HG03521 (cell line): ENCODE measurements at regions not wholly inside any gene's neighbourhood (a gene's known extent, or its start where the extent isn't known, plus 50 kb on each side); places are given as distances from the start of the nearest gene placed in this dataset.

Experiments
- ATAC-seq: cut with Tn5 transposase; IDR thresholded peaks from one replicate; pipeline ENCODE4 v1.9.1; 2021; ENCODE audit warnings: mild to moderate bottlenecking, moderate library complexity; ENCODE audit not compliant: unreplicated experiment

- ATAC-seq: no peak
Measured at GRCh38 chr1:221804303-221804702, 62.4 kb upstream of the DUSP10 start.

GRCh38 chr1:221801773-221802516 is 60.1 kb upstream of the DUSP10 start:
- ATAC-seq: no peak

- no peak for ATAC-seq
Measured at GRCh38 chr1:221801251-221801661, 59.4 kb upstream of the DUSP10 start.

GRCh38 chr1:221800831-221801230 is 58.9 kb upstream of the DUSP10 start:
- ATAC-seq: no peak

GRCh38 chr1:221797506-221797905 is 55.6 kb upstream of the DUSP10 start:
- no peak for ATAC-seq

GRCh38 chr1:221796700-221797099 is 54.8 kb upstream of the DUSP10 start:
- ATAC-seq: no peak

GRCh38 chr1:221795380-221795779 is 53.5 kb upstream of the DUSP10 start:
- ATAC-seq: no peak

- no peak for ATAC-seq
Measured at GRCh38 chr1:221794935-221795334, 53.0 kb upstream of the DUSP10 start.

- peak; percentile 32 for ATAC-seq
Measured at GRCh38 chr1:221794079-221794670, 52.3 kb upstream of the DUSP10 start.

- peak; percentile 92 for ATAC-seq
Measured at GRCh38 chr1:221793439-221794078, 51.7 kb upstream of the DUSP10 start.

GRCh38 chr1:221791846-221792245 is 50.0 kb upstream of the DUSP10 start:
- ATAC-seq: no peak
